Upper lobe of right lung (tissue), 1 donor: ENCODE measurements at regions not wholly inside any gene's neighbourhood (a gene's known extent, or its start where the extent isn't known, plus 50 kb on each side); places are given as distances from the start of the nearest gene placed in this dataset.
"Not testable (repeated sequence)": the region's sequence is repeated elsewhere in the genome, so short reads cannot be mapped to it uniquely, and the experiment has no call there.

Experiments
- ATAC-seq: fragments of 200-7000 bp; cut with Tn5 transposase; one replicate; pipeline ENCODE4 v1.9.1; 2020; ENCODE audit warnings: mild to moderate bottlenecking, moderate library complexity
- DNase-seq: peaks from one replicate; pipeline ENCODE4 v3.0.0-alpha.2; 2020
- H3K27ac ChIP-seq: fragments of 200-600 bp; one replicate; pipeline ENCODE4 v1.8.0; 2022
- H3K27me3 ChIP-seq: fragments of 200-600 bp; one replicate; pipeline ENCODE4 v1.8.0; 2022; ENCODE audit warnings: mild to moderate bottlenecking
- H3K36me3 ChIP-seq: fragments of 200-600 bp; one replicate; pipeline ENCODE4 v1.8.0; 2022
- H3K4me1 ChIP-seq: fragments of 200-600 bp; one replicate; pipeline ENCODE4 v1.8.0; 2022
- H3K4me3 ChIP-seq: fragments of 200-600 bp; one replicate; pipeline ENCODE4 v1.8.0; 2022; ENCODE audit warnings: mild to moderate bottlenecking
- H3K9me3 ChIP-seq: fragments of 200-600 bp; one replicate; pipeline ENCODE4 v1.8.0; 2022
- intact Hi-C: fragments of 100-400 bp; cut with DNase I; formaldehyde crosslinking; loops from one replicate; pipeline ENCODE4 v1.11.0; 2022
- TF ChIP-seq, protein P1 (sequence below): fragments of 200-600 bp; IDR thresholded peaks from one replicate; pipeline ENCODE4 v1.8.0; 2022; ENCODE audit warnings: antibody characterized with exemption
- donor health status: DM: no; HTN: yes; CAD: no; lungs with severe emphysema.

- DNase-seq (no peak), ATAC-seq (no peak)
Measured at GRCh38 chr2:225254363-225254762, 145.1 kb upstream of the NYAP2 start.

DNA sequence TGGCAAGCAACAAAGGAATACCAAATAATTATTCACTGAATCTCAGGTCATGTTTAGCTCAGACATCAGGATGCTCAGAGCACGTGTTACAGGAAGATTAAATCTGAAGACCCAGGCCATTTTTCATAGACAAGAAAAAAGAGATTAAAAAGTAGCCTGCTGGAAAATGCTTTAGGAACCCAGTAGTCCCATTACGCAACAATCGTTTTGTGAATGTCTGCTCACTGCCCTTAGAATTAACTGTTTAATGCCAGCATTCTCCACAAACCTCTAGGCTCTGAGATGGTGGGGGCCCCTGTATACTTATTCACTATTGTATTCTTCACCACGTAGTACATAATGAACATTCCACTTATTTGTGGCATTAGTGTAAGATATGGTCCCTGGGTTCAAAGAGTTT, 154.6 kb upstream of the NYAP2 start:
- Histone ChIP-seq H3K9me3 (no peaks in the 10 kb centered on the region), H3K27me3 (no peaks in the 10 kb centered on the region), H3K27ac (no peak overlapping the region), H3K4me1 (no peaks in the 10 kb centered on the region), H3K4me3 (no peak overlapping the region), H3K36me3 (no peaks in the 10 kb centered on the region)
- TF ChIP-seq, protein P1, sequence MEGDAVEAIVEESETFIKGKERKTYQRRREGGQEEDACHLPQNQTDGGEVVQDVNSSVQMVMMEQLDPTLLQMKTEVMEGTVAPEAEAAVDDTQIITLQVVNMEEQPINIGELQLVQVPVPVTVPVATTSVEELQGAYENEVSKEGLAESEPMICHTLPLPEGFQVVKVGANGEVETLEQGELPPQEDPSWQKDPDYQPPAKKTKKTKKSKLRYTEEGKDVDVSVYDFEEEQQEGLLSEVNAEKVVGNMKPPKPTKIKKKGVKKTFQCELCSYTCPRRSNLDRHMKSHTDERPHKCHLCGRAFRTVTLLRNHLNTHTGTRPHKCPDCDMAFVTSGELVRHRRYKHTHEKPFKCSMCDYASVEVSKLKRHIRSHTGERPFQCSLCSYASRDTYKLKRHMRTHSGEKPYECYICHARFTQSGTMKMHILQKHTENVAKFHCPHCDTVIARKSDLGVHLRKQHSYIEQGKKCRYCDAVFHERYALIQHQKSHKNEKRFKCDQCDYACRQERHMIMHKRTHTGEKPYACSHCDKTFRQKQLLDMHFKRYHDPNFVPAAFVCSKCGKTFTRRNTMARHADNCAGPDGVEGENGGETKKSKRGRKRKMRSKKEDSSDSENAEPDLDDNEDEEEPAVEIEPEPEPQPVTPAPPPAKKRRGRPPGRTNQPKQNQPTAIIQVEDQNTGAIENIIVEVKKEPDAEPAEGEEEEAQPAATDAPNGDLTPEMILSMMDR = no peak
- ATAC-seq (no peak), DNase-seq (no peak)
- intact Hi-C loops = no loop called here

More at GRCh38 chr2:225254363-225254762, 145.1 kb upstream of the NYAP2 start:
- no peak overlapping the region for H3K27ac ChIP-seq
- H3K4me3 ChIP-seq = no peak overlapping the region
- no peaks in the 10 kb centered on the region for H3K9me3 ChIP-seq
- no peaks in the 10 kb centered on the region for H3K36me3 ChIP-seq
- intact Hi-C loops = no loop called here
- H3K27me3 ChIP-seq = no peaks in the 10 kb centered on the region
- TF ChIP-seq, protein P1 = no peak
- H3K4me1 ChIP-seq = no peaks in the 10 kb centered on the region

DNA sequence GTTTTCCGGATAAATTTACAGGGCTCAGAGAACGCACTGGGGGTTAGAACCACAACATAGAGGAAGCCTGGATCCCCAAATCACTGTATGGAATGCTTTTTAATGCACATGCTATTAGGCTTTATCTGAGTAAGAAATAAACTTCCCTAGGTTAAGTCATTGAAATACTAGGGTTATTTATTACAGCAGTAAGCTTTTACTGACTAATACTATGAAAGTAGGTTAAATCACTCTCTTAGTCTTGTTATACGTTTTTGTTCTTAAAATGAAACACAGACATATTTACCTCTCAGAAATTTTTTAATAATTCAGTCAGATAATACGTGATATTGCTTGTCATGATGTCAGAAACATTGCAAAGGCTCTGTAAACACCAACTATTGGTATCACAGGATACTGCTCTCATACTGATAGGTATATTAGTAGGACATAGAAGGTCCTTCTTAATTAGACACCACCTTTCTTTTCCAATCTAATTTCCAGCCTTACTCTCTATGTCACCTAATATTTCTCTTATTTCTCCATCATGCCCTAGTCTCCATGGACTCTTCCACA, 162.7 kb upstream of the NYAP2 start:
- no peak overlapping the region for H3K27ac ChIP-seq
- DNase-seq (no peak), ATAC-seq (no peak)
- no peak overlapping the region for H3K4me3 ChIP-seq
- intact Hi-C loops = no loop called here
- TF ChIP-seq, protein P1 = no peak
- H3K4me1 ChIP-seq = no peaks in the 10 kb centered on the region
- no peaks in the 10 kb centered on the region for H3K27me3 ChIP-seq
- no peaks in the 10 kb centered on the region for H3K36me3 ChIP-seq
- no peaks in the 10 kb centered on the region for H3K9me3 ChIP-seq

DNA sequence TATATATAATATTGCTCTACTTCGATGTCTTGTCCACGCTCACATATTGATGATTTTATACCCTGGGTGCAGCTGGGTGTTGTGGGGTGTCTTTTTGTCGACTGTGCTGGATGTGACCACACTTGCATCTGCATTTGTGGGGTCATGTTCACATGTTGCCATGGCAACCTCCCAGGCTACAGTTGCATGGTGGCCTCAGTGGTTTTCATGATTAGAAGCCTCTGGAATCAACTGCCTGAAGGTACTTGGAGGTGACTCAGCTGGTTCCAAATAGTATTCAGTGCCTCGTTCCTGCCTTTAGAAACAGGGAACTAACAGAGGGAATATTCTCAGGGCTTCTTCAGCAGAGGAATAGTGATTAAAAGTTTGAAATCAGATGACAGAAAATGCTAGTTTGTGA, 166.3 kb upstream of the NYAP2 start:
- H3K27me3 ChIP-seq = no peaks in the 10 kb centered on the region
- ATAC-seq (no peak), DNase-seq (no peak)
- no peak overlapping the region for H3K4me3 ChIP-seq
- H3K27ac ChIP-seq = no peak overlapping the region
- H3K36me3 ChIP-seq = no peaks in the 10 kb centered on the region
- intact Hi-C loops = no loop called here
- H3K4me1 ChIP-seq = no peaks in the 10 kb centered on the region
- TF ChIP-seq, protein P1 = no peak
- no peaks in the 10 kb centered on the region for H3K9me3 ChIP-seq

GRCh38 chr2:225231900-225232299, 167.6 kb upstream of the NYAP2 start:
- H3K27me3 ChIP-seq = no peaks in the 10 kb centered on the region
- ATAC-seq (no peak), DNase-seq (no peak)
- no peak overlapping the region for H3K4me3 ChIP-seq
- H3K9me3 ChIP-seq = no peaks in the 10 kb centered on the region
- no peaks in the 10 kb centered on the region for H3K4me1 ChIP-seq
- H3K36me3 ChIP-seq = no peaks in the 10 kb centered on the region
- TF ChIP-seq, protein P1 = no peak
- no peak overlapping the region for H3K27ac ChIP-seq
- intact Hi-C loops = no loop called here

DNA sequence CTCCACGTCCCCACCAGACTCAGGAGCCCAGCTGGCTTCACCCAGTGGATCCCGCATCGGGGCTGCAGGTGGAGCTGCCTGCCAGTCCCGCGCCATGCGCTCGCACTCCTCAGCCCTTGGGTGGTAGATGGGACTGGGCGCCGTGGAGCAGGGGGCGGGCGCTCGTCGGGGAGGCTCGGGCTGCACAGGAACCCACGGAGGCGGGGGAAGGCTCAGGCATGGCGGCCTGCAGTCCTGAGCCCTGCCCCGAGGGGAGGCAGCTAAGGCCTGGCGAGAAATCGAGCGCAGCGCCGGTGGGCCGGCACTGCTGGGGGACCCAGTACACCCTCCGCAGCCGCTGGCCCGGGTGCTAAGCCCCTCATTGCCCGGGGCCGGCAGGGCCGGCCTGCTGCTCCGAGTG, 170.2 kb upstream of the NYAP2 start:
- H3K9me3 ChIP-seq, H3K4me3 ChIP-seq, ATAC-seq, H3K36me3 ChIP-seq, intact Hi-C loops, H3K27me3 ChIP-seq, DNase-seq, H3K4me1 ChIP-seq, H3K27ac ChIP-seq: not testable (repeated sequence)
